Panc1 (cell line): ENCODE measurements at regions not wholly inside any gene's neighbourhood (a gene's known extent, or its start where the extent isn't known, plus 50 kb on each side); places are given as distances from the start of the nearest gene placed in this dataset.

Source experiments
- ATAC-seq: fragments of 200-7000 bp; cut with Tn5 transposase; 2 replicates; pipeline ENCODE4 v1.9.1; 2020; ENCODE audit warnings: mild to moderate bottlenecking, moderate library complexity
- BruUV-seq: library from RNA; stranded (reverse); fragments of 400-500 nt; replicated peaks from 2 replicates; lab custom pipeline; 2021; lab: Mats Ljungman, UMichigan
- CTCF ChIA-PET: fragments of 300-600 bp; sonication (Branson Sonifier 250); formaldehyde crosslinking; loops from one replicate; lab custom pipeline; 2022; ENCODE audit warnings: antibody characterized with exemption; lab: Charles Lee
- POLR2A ChIA-PET: fragments of 300-600 bp; sonication (Branson Sonifier 250); formaldehyde crosslinking; loops from one replicate; lab custom pipeline; 2022; ENCODE audit warnings: antibody characterized with exemption; lab: Charles Lee
- DNase-seq: peaks from one replicate; pipeline ENCODE4 v3.0.0-alpha.2; 2010; ENCODE audit warnings: low read depth, low spot score
- H3K27ac ChIP-seq: 2 replicates; pipeline ENCODE4 v1.5.1; 2011; ENCODE audit warnings: mild to moderate bottlenecking, low read length, inconsistent platforms
- H3K27me3 ChIP-seq: fragments of 200-500 bp; sonication (Bioruptor generic); 2 replicates; pipeline ENCODE4 v1.6.0; 2014; ENCODE audit warnings: low read length, inconsistent platforms; ENCODE audit not compliant: control insufficient read depth, insufficient read depth
- H3K36me3 ChIP-seq: fragments of 200-500 bp; sonication (Bioruptor generic); 2 replicates; pipeline ENCODE4 v1.5.1; 2014; ENCODE audit warnings: inconsistent platforms, mild to moderate bottlenecking, low read length, moderate library complexity; ENCODE audit not compliant: control insufficient read depth, insufficient read depth
- H3K4me1 ChIP-seq: 2 replicates; pipeline ENCODE4 v1.5.1; 2011; ENCODE audit warnings: inconsistent platforms, mild to moderate bottlenecking, low read length, moderate library complexity; ENCODE audit not compliant: control insufficient read depth, insufficient read depth
- H3K4me3 ChIP-seq, 2 experiments: 2 replicates each; pipeline ENCODE4 v1.5.1; 2011 to 2012; ENCODE audit warnings: low read depth in 2 of 2, low read length in 2 of 2, mild to moderate bottlenecking in 2 of 2, inconsistent platforms in 1 of 2, moderate library complexity in 1 of 2
- H3K9me3 ChIP-seq: fragments of 200-500 bp; sonication (Bioruptor generic); 2 replicates; pipeline ENCODE4 v1.5.1; 2014; ENCODE audit warnings: low read depth, mild to moderate bottlenecking, inconsistent platforms, low read length, moderate library complexity; ENCODE audit not compliant: control insufficient read depth, insufficient read depth
- CTCF ChIP-seq: fragments of 450-650 bp; IDR thresholded peaks from 2 replicates; pipeline ENCODE4 v1.5.1; 2017; ENCODE audit warnings: mild to moderate bottlenecking
- POLR2AphosphoS5 ChIP-seq: IDR thresholded peaks from 2 replicates; pipeline ENCODE4 v1.6.1; 2012; ENCODE audit warnings: mild to moderate bottlenecking, low read depth, low read length, moderate library complexity
- REST ChIP-seq, 2 experiments: IDR thresholded peaks; 2 replicates each; pipeline ENCODE4 v1.6.1; 2011 to 2012; ENCODE audit warnings: low read depth in 2 of 2, control low read depth in 1 of 2, low read length in 1 of 2, mild to moderate bottlenecking in 1 of 2, moderate library complexity in 1 of 2; ENCODE audit not compliant: insufficient read depth in 1 of 2
- SIN3A ChIP-seq: IDR thresholded peaks from 2 replicates; pipeline ENCODE4 v1.6.1; 2012; ENCODE audit warnings: low read depth, mild to moderate bottlenecking, low read length, moderate library complexity, borderline replicate concordance; ENCODE audit not compliant: insufficient read depth
- TCF7L2 ChIP-seq: IDR thresholded peaks from 2 replicates; pipeline ENCODE4 v1.6.1; 2011; ENCODE audit warnings: mild to moderate bottlenecking, low read depth, low read length, inconsistent platforms
- in situ Hi-C: cut with HindIII; loops from 2 replicates; pipeline ENCODE4 v1.10.0; 2016; ENCODE audit warnings: low sequenced_read_pairs, low pct_unique_long_range_greater_than_20kb
- intact Hi-C: fragments of 100-400 bp; cut with micrococcal nuclease; formaldehyde crosslinking; loops from one replicate; pipeline ENCODE4 v1.10.0; 2022; ENCODE audit not compliant: unreplicated experiment

GRCh38 chr9:87112656-87113055, 165.3 kb upstream of the GAS1 start:
- ATAC-seq (no peak), DNase-seq (no peak)
- H3K4me3 ChIP-seq: no peak overlapping the region
- intact Hi-C loops (no loop called here), in situ Hi-C loops (no loop called here)
- CTCF ChIA-PET: no interaction called here
- TF ChIP-seq REST (IDR thresholded peaks at IDR 0.05; ENCODE audit: insufficient read depth in 1 of 2, low read depth in 2 of 2, low read length in 1 of 2) (no peak), SIN3A (no peak), POLR2AphosphoS5 (no peak), CTCF (no peak), TCF7L2 (no peak)
- BruUV-seq: no TSS peak
- no peaks in the 10 kb centered on the region for H3K9me3 ChIP-seq
- H3K4me1 ChIP-seq: no peaks in the 10 kb centered on the region
- POLR2A ChIA-PET: no interaction called here
- H3K36me3 ChIP-seq: no peaks in the 10 kb centered on the region
- H3K27me3 ChIP-seq: no peaks in the 10 kb centered on the region
- H3K27ac ChIP-seq: no peak overlapping the region

- in situ Hi-C loops: no loop called here
- no peak for ATAC-seq
Measured at GRCh38 chr9:87113874-87114273, 166.6 kb upstream of the GAS1 start.

More at GRCh38 chr9:87113874-87114273, 166.6 kb upstream of the GAS1 start:
- no peaks in the 10 kb centered on the region for H3K36me3 ChIP-seq
- ChIA-PET POLR2A (no interaction called here), CTCF (no interaction called here)
- no peak overlapping the region for H3K4me3 ChIP-seq
- no peaks in the 10 kb centered on the region for H3K27me3 ChIP-seq
- no peak overlapping the region for H3K27ac ChIP-seq
- no TSS peak for BruUV-seq
- H3K4me1 ChIP-seq: no peaks in the 10 kb centered on the region
- intact Hi-C loops: no loop called here
- H3K9me3 ChIP-seq: no peaks in the 10 kb centered on the region
- no peak for DNase-seq
- TF ChIP-seq SIN3A (no peak), REST (IDR thresholded peaks at IDR 0.05; ENCODE audit: insufficient read depth in 1 of 2, low read depth in 2 of 2, low read length in 1 of 2) (no peak), POLR2AphosphoS5 (no peak), TCF7L2 (no peak), CTCF (no peak)
